Right lobe of liver (tissue), 6 donors: ENCODE measurements at regions not wholly inside any gene's neighbourhood (a gene's known extent, or its start where the extent isn't known, plus 50 kb on each side); places are given as distances from the start of the nearest gene placed in this dataset.

Experiments used
- ATAC-seq, 4 donors: fragments of 200-7000 bp; cut with Tn5 transposase; one replicate each; pipeline ENCODE4 v1.9.1; 2020; ENCODE audit warnings: mild to moderate bottlenecking in 4 of 4, moderate library complexity in 4 of 4
- DNase-seq, 3 donors: peaks; one replicate each; pipeline ENCODE4 v3.0.0-alpha.2; 2020
- H3K27ac ChIP-seq, 3 donors: fragments of 200-600 bp; one replicate each; pipeline ENCODE4 v1.8.0; 2022
- H3K27me3 ChIP-seq, 2 donors: fragments of 200-600 bp; one replicate each; pipeline ENCODE4 v1.8.0; 2022
- H3K36me3 ChIP-seq, 4 donors: fragments of 200-600 bp; sonication (generic) in 1 of 4; one replicate each; pipeline versions ENCODE4 v1.5.1 to v1.8.0; 2017 to 2022; ENCODE audit warnings: control low read depth in 1 of 4
- H3K4me1 ChIP-seq, 4 donors: fragments of 200-600 bp; sonication (generic) in 1 of 4; one replicate each; pipeline versions ENCODE4 v1.5.1 to v1.8.0; 2017 to 2022; ENCODE audit warnings: control low read depth in 1 of 4
- H3K4me3 ChIP-seq, 3 donors: fragments of 200-600 bp; one replicate each; pipeline ENCODE4 v1.8.0; 2022
- H3K9me3 ChIP-seq, 4 donors: fragments of 200-600 bp; sonication (generic) in 1 of 4; one replicate each; pipeline versions ENCODE4 v1.5.1 to v1.8.0; 2017 to 2022; ENCODE audit warnings: control low read depth in 1 of 4
- CTCF ChIP-seq, 4 donors: fragments of 200-600 bp in 3 of 4; fragments of 450-650 bp in 1 of 4; IDR thresholded peaks; one replicate each; pipeline versions ENCODE4 v1.5.1 to v1.8.0; 2016 to 2022; ENCODE audit warnings: antibody characterized with exemption in 4 of 4, mild to moderate bottlenecking in 2 of 4
- POLR2A ChIP-seq: fragments of 450-650 bp; IDR thresholded peaks from one replicate; pipeline ENCODE4 v1.6.1; 2017; ENCODE audit warnings: antibody characterized with exemption, mild to moderate bottlenecking
- WGBS: methylation state at CpG from one replicate; pipeline ENCODE4 v1.1.6; 2018; ENCODE audit warnings: low coverage, low lambda C conversion rate; ENCODE audit not compliant: insufficient coverage; ENCODE audit errors: missing lambda C conversion rate; 5-methylcytosine and 5-hydroxymethylcytosine counted together
- intact Hi-C, 2 donors: fragments of 100-400 bp; cut with DNase I; formaldehyde crosslinking; loops; one replicate each; pipeline versions ENCODE4 v1.11.2 to v1.14.1; 2022
- donor health status: DM: no; HTN: yes; CAD: no.
- donor health status: DM: no; HTN: no; CAD: no.
- donor health status: DM: no; HTN: no; CAD: no.
- donor health status: DM: no; HTN: yes; CAD: no.
- donor health status: DM: no; HTN: yes; CAD: no.

- 55% methylated on average over 7 of the region's 7 CpGs for WGBS
- Histone ChIP-seq H3K27ac (no peak overlapping the region), H3K36me3 (no peaks in the 10 kb centered on the region), H3K4me1 (no peaks in the 10 kb centered on the region), H3K27me3 (no peaks in the 10 kb centered on the region), H3K4me3 (no peak overlapping the region), H3K9me3 (peaks cover 0 to 5% (median 0%) of the 10 kb centered on the region in 4 donors)
- DNase-seq (no peak), ATAC-seq (peak in 1 of 4 donors; percentile 40)
- no peak for TF ChIP-seq CTCF (IDR thresholded peaks at IDR 0.05)
- no peak for TF ChIP-seq POLR2A
- intact Hi-C loops: no loop called here
Observed at GRCh38 chr7:12805957-12806356, 118.5 kb downstream of the ARL4A start.

GRCh38 chr7:12809476-12809875 lies 122.0 kb downstream of the ARL4A start:
- Histone ChIP-seq H3K27ac (no peak overlapping the region), H3K4me3 (no peak overlapping the region), H3K9me3 (peaks cover 0 to 5% (median 0%) of the 10 kb centered on the region in 4 donors), H3K4me1 (no peaks in the 10 kb centered on the region), H3K27me3 (no peaks in the 10 kb centered on the region), H3K36me3 (no peaks in the 10 kb centered on the region)
- intact Hi-C loops: no loop called here
- no peak for DNase-seq
- no peak for ATAC-seq
- TF ChIP-seq CTCF (IDR thresholded peaks at IDR 0.05) (no peak), POLR2A (no peak)
- WGBS: 40% methylated on average over 5 of the region's 5 CpGs

- WGBS: 67% methylated on average over 4 of the region's 4 CpGs
- no peaks in the 10 kb centered on the region for H3K36me3 ChIP-seq
- intact Hi-C loops: no loop called here
- no peaks in the 10 kb centered on the region for H3K9me3 ChIP-seq
- H3K27me3 ChIP-seq: no peaks in the 10 kb centered on the region
- H3K4me1 ChIP-seq: no peaks in the 10 kb centered on the region
- ATAC-seq: no peak
- DNase-seq: no peak
- TF ChIP-seq CTCF (IDR thresholded peaks at IDR 0.05) (no peak), POLR2A (no peak)
- no peak overlapping the region for H3K27ac ChIP-seq
- H3K4me3 ChIP-seq: no peak overlapping the region
Observed at GRCh38 chr7:12812111-12812510, 124.7 kb downstream of the ARL4A start.

- no peak for DNase-seq
- intact Hi-C loops: no loop called here
- ATAC-seq: no peak
- no peaks in the 10 kb centered on the region for H3K36me3 ChIP-seq
- H3K4me1 ChIP-seq: no peaks in the 10 kb centered on the region
- H3K27me3 ChIP-seq: no peaks in the 10 kb centered on the region
- WGBS: 48% methylated on average over 2 of the region's 2 CpGs
- TF ChIP-seq CTCF (IDR thresholded peaks at IDR 0.05) (no peak), POLR2A (no peak)
- no peak overlapping the region for H3K27ac ChIP-seq
- no peak overlapping the region for H3K4me3 ChIP-seq
- no peaks in the 10 kb centered on the region for H3K9me3 ChIP-seq
Observed at GRCh38 chr7:12814107-12814506, 126.7 kb downstream of the ARL4A start.

- no peak for DNase-seq
- H3K27ac ChIP-seq: no peak overlapping the region
- TF ChIP-seq POLR2A (no peak), CTCF (IDR thresholded peaks at IDR 0.05) (no peak)
- no peak for ATAC-seq
- no peaks in the 10 kb centered on the region for H3K9me3 ChIP-seq
- no peaks in the 10 kb centered on the region for H3K27me3 ChIP-seq
- intact Hi-C loops: no loop called here
- no peak overlapping the region for H3K4me3 ChIP-seq
- no peaks in the 10 kb centered on the region for H3K36me3 ChIP-seq
- no peaks in the 10 kb centered on the region for H3K4me1 ChIP-seq
Observed at GRCh38 chr7:12814828-12815227, 127.4 kb downstream of the ARL4A start.
